ENCODE measurements at regions not wholly inside any gene's neighbourhood (a gene's known extent, or its start where the extent isn't known, plus 50 kb on each side); places are given as distances from the start of the nearest gene placed in this dataset.

- no peaks in the 10 kb centered on the region for H3K4me1 ChIP-seq (ENCODE audit: control insufficient read depth in 1 of 2, insufficient read depth in 2 of 2, low read length in 2 of 2)
- H3K27me3 ChIP-seq (ENCODE audit: control insufficient read depth in 1 of 2, insufficient read depth in 2 of 2, low read length in 1 of 2), result no peaks in the 10 kb centered on the region
- intact Hi-C loops (cut with DNase I), result no loop called here
- H3K36me3 ChIP-seq (ENCODE audit: control insufficient read depth in 1 of 2, insufficient read depth in 2 of 2, low read length in 1 of 2), result no peaks in the 10 kb centered on the region
- DNase-seq, result no peak
- no peak overlapping the region for H3K4me3 ChIP-seq (ENCODE audit: low read length in 2 of 2)
- H3K9me3 ChIP-seq (ENCODE audit: control insufficient read depth, low read length), result no peaks in the 10 kb centered on the region
- no peak overlapping the region for H3K27ac ChIP-seq (ENCODE audit: low read depth in 1 of 2, low read length in 2 of 2)
- WGBS, 2 donors, result 12 to 21% methylated on average over 2 of the region's 2 CpGs
- no peak for ATAC-seq (ENCODE audit: low FRiP score)
Measured at GRCh38 chr4:29908276-29908675, 811.9 kb upstream of the PCDH7 start.

GRCh38 chr4:29927895-29928294 is 792.3 kb upstream of the PCDH7 start:
- intact Hi-C loops (cut with DNase I), result no loop called here

GRCh38 chr4:29948451-29948850 is 771.7 kb upstream of the PCDH7 start:
- H3K4me1 ChIP-seq (ENCODE audit: control insufficient read depth in 1 of 2, insufficient read depth in 2 of 2, low read length in 2 of 2), result no peaks in the 10 kb centered on the region
- H3K27ac ChIP-seq (ENCODE audit: low read depth in 1 of 2, low read length in 2 of 2), result no peak overlapping the region
- no peak for DNase-seq
- no peaks in the 10 kb centered on the region for H3K36me3 ChIP-seq (ENCODE audit: control insufficient read depth in 1 of 2, insufficient read depth in 2 of 2, low read length in 1 of 2)
- H3K9me3 ChIP-seq (ENCODE audit: control insufficient read depth, low read length), result no peaks in the 10 kb centered on the region
- 88 to 95% methylated on average over 2 of the region's 2 CpGs for WGBS, 2 donors
- ATAC-seq (ENCODE audit: low FRiP score), result no peak
- no peaks in the 10 kb centered on the region for H3K27me3 ChIP-seq (ENCODE audit: control insufficient read depth in 1 of 2, insufficient read depth in 2 of 2, low read length in 1 of 2)
- H3K4me3 ChIP-seq (ENCODE audit: low read length in 2 of 2), result no peak overlapping the region
- intact Hi-C loops (cut with DNase I), result no loop called here

More at GRCh38 chr4:29927895-29928294, 792.3 kb upstream of the PCDH7 start:
- Histone ChIP-seq H3K4me1 (ENCODE audit: control insufficient read depth in 1 of 2, insufficient read depth in 2 of 2, low read length in 2 of 2) (no peaks in the 10 kb centered on the region), H3K9me3 (ENCODE audit: control insufficient read depth, low read length) (no peaks in the 10 kb centered on the region), H3K27ac (ENCODE audit: low read depth in 1 of 2, low read length in 2 of 2) (no peak overlapping the region), H3K27me3 (ENCODE audit: control insufficient read depth in 1 of 2, insufficient read depth in 2 of 2, low read length in 1 of 2) (no peaks in the 10 kb centered on the region), H3K36me3 (ENCODE audit: control insufficient read depth in 1 of 2, insufficient read depth in 2 of 2, low read length in 1 of 2) (no peaks in the 10 kb centered on the region), H3K4me3 (ENCODE audit: low read length in 2 of 2) (no peak overlapping the region)
- no peak for ATAC-seq (ENCODE audit: low FRiP score)
- no peak for DNase-seq
- 67 to 74% methylated on average over 2 of the region's 2 CpGs for WGBS, 2 donors

GRCh38 chr4:29948858-29949257 is 771.3 kb upstream of the PCDH7 start:
- no peaks in the 10 kb centered on the region for H3K36me3 ChIP-seq (ENCODE audit: control insufficient read depth in 1 of 2, insufficient read depth in 2 of 2, low read length in 1 of 2)
- DNase-seq, result no peak
- H3K27me3 ChIP-seq (ENCODE audit: control insufficient read depth in 1 of 2, insufficient read depth in 2 of 2, low read length in 1 of 2), result no peaks in the 10 kb centered on the region
- H3K27ac ChIP-seq (ENCODE audit: low read depth in 1 of 2, low read length in 2 of 2), result no peak overlapping the region
- intact Hi-C loops (cut with DNase I), result no loop called here
- ATAC-seq (ENCODE audit: low FRiP score), result no peak
- no peaks in the 10 kb centered on the region for H3K4me1 ChIP-seq (ENCODE audit: control insufficient read depth in 1 of 2, insufficient read depth in 2 of 2, low read length in 2 of 2)
- no peaks in the 10 kb centered on the region for H3K9me3 ChIP-seq (ENCODE audit: control insufficient read depth, low read length)
- H3K4me3 ChIP-seq (ENCODE audit: low read length in 2 of 2), result no peak overlapping the region

GRCh38 chr4:29966386-29966785 is 753.8 kb upstream of the PCDH7 start:
- WGBS, 2 donors, result 80 to 85% methylated on average over 2 of the region's 2 CpGs
- H3K36me3 ChIP-seq (ENCODE audit: control insufficient read depth in 1 of 2, insufficient read depth in 2 of 2, low read length in 1 of 2), result no peaks in the 10 kb centered on the region

GRCh38 chr4:29970626-29971025 is 749.5 kb upstream of the PCDH7 start:
- ATAC-seq (ENCODE audit: low FRiP score) (no peak), DNase-seq (no peak)
- Histone ChIP-seq H3K4me1 (ENCODE audit: control insufficient read depth in 1 of 2, insufficient read depth in 2 of 2, low read length in 2 of 2) (no peaks in the 10 kb centered on the region), H3K27me3 (ENCODE audit: control insufficient read depth in 1 of 2, insufficient read depth in 2 of 2, low read length in 1 of 2) (no peaks in the 10 kb centered on the region), H3K4me3 (ENCODE audit: low read length in 2 of 2) (no peak overlapping the region), H3K27ac (ENCODE audit: low read depth in 1 of 2, low read length in 2 of 2) (no peak overlapping the region), H3K36me3 (ENCODE audit: control insufficient read depth in 1 of 2, insufficient read depth in 2 of 2, low read length in 1 of 2) (no peaks in the 10 kb centered on the region), H3K9me3 (ENCODE audit: control insufficient read depth, low read length) (no peaks in the 10 kb centered on the region)
- WGBS, 2 donors, result 45 to 51% methylated on average over 2 of the region's 2 CpGs
- intact Hi-C loops (cut with DNase I), result no loop called here

More at GRCh38 chr4:29966386-29966785, 753.8 kb upstream of the PCDH7 start:
- no peaks in the 10 kb centered on the region for H3K4me1 ChIP-seq (ENCODE audit: control insufficient read depth in 1 of 2, insufficient read depth in 2 of 2, low read length in 2 of 2)
- H3K4me3 ChIP-seq (ENCODE audit: low read length in 2 of 2), result no peak overlapping the region
- no peak for ATAC-seq (ENCODE audit: low FRiP score)
- H3K27ac ChIP-seq (ENCODE audit: low read depth in 1 of 2, low read length in 2 of 2), result no peak overlapping the region
- intact Hi-C loops (cut with DNase I), result no loop called here
- H3K27me3 ChIP-seq (ENCODE audit: control insufficient read depth in 1 of 2, insufficient read depth in 2 of 2, low read length in 1 of 2), result no peaks in the 10 kb centered on the region
- DNase-seq, result no peak
- no peaks in the 10 kb centered on the region for H3K9me3 ChIP-seq (ENCODE audit: control insufficient read depth, low read length)

GRCh38 chr4:29972121-29972520 is 748.0 kb upstream of the PCDH7 start:
- Histone ChIP-seq H3K4me3 (ENCODE audit: low read length in 2 of 2) (no peak overlapping the region), H3K27ac (ENCODE audit: low read depth in 1 of 2, low read length in 2 of 2) (no peak overlapping the region), H3K9me3 (ENCODE audit: control insufficient read depth, low read length) (no peaks in the 10 kb centered on the region), H3K27me3 (ENCODE audit: control insufficient read depth in 1 of 2, insufficient read depth in 2 of 2, low read length in 1 of 2) (no peaks in the 10 kb centered on the region), H3K4me1 (ENCODE audit: control insufficient read depth in 1 of 2, insufficient read depth in 2 of 2, low read length in 2 of 2) (no peaks in the 10 kb centered on the region), H3K36me3 (ENCODE audit: control insufficient read depth in 1 of 2, insufficient read depth in 2 of 2, low read length in 1 of 2) (no peaks in the 10 kb centered on the region)
- DNase-seq, result no peak
- intact Hi-C loops (cut with DNase I), result no loop called here
- ATAC-seq (ENCODE audit: low FRiP score), result no peak
- 76 to 78% methylated on average over 3 of the region's 3 CpGs for WGBS, 2 donors

- Histone ChIP-seq H3K27me3 (ENCODE audit: control insufficient read depth in 1 of 2, insufficient read depth in 2 of 2, low read length in 1 of 2) (no peaks in the 10 kb centered on the region), H3K4me1 (ENCODE audit: control insufficient read depth in 1 of 2, insufficient read depth in 2 of 2, low read length in 2 of 2) (no peaks in the 10 kb centered on the region), H3K4me3 (ENCODE audit: low read length in 2 of 2) (no peak overlapping the region), H3K36me3 (ENCODE audit: control insufficient read depth in 1 of 2, insufficient read depth in 2 of 2, low read length in 1 of 2) (no peaks in the 10 kb centered on the region), H3K9me3 (ENCODE audit: control insufficient read depth, low read length) (no peaks in the 10 kb centered on the region), H3K27ac (ENCODE audit: low read depth in 1 of 2, low read length in 2 of 2) (no peak overlapping the region)
- intact Hi-C loops (cut with DNase I), result no loop called here
- peak; percentile 26 for ATAC-seq (ENCODE audit: low FRiP score)
- 83 to 86% methylated on average over 3 of the region's 3 CpGs for WGBS, 2 donors
- peak in 1 of 2 donors; percentile 27 for DNase-seq
Measured at GRCh38 chr4:29983890-29984289, 736.3 kb upstream of the PCDH7 start.

GRCh38 chr4:30001628-30002027 is 718.5 kb upstream of the PCDH7 start:
- 42% methylated on average over 1 of the region's 1 CpG for WGBS, 2 donors

More at GRCh38 chr4:30001628-30002027, 718.5 kb upstream of the PCDH7 start:
- no peak overlapping the region for H3K4me3 ChIP-seq (ENCODE audit: low read length in 2 of 2)
- DNase-seq (no peak), ATAC-seq (ENCODE audit: low FRiP score) (no peak)
- no peaks in the 10 kb centered on the region for H3K4me1 ChIP-seq (ENCODE audit: control insufficient read depth in 1 of 2, insufficient read depth in 2 of 2, low read length in 2 of 2)
- H3K9me3 ChIP-seq (ENCODE audit: control insufficient read depth, low read length), result no peaks in the 10 kb centered on the region
- intact Hi-C loops (cut with DNase I), result no loop called here
- H3K27ac ChIP-seq (ENCODE audit: low read depth in 1 of 2, low read length in 2 of 2), result no peak overlapping the region
- H3K27me3 ChIP-seq (ENCODE audit: control insufficient read depth in 1 of 2, insufficient read depth in 2 of 2, low read length in 1 of 2), result no peaks in the 10 kb centered on the region
- H3K36me3 ChIP-seq (ENCODE audit: control insufficient read depth in 1 of 2, insufficient read depth in 2 of 2, low read length in 1 of 2), result no peaks in the 10 kb centered on the region
